HEK293T (cell line): ENCODE measurements at regions not wholly inside any gene's neighbourhood (a gene's known extent, or its start where the extent isn't known, plus 50 kb on each side); places are given as distances from the start of the nearest gene placed in this dataset.

Experiments used
- CTCF ChIA-PET: fragments of 350-600 bp; formaldehyde crosslinking; extraction: SDS; loops from one replicate; lab custom pipeline; 2021; ENCODE audit warnings: antibody characterized with exemption, inconsistent platforms; lab: Yijun Ruan, JAX
- POLR2A ChIA-PET: fragments of 350-600 bp; formaldehyde crosslinking; extraction: SDS; loops from one replicate; lab custom pipeline; 2020; ENCODE audit warnings: antibody characterized with exemption, inconsistent platforms; lab: Yijun Ruan, JAX
- DNase-seq: peaks from one replicate; pipeline ENCODE4 v3.0.0; 2012; ENCODE audit warnings: mixed read lengths; ENCODE audit errors: extremely low spot score
- ARNT ChIP-seq: fragments of 450-650 bp; IDR thresholded peaks from 2 replicates; pipeline ENCODE4 v1.6.1; 2017; ENCODE audit warnings: mild to moderate bottlenecking
- BHLHE40 ChIP-seq: fragments of 450-650 bp; IDR thresholded peaks from 2 replicates; pipeline ENCODE4 v1.6.1; 2016; ENCODE audit warnings: mild to moderate bottlenecking, moderate library complexity, borderline replicate concordance
- CTBP1 ChIP-seq: fragments of 450-650 bp; IDR thresholded peaks from 2 replicates; pipeline ENCODE4 v1.6.1; 2016; ENCODE audit warnings: borderline replicate concordance
- ELF4 ChIP-seq: fragments of 450-650 bp; IDR thresholded peaks from 2 replicates; pipeline ENCODE4 v1.6.1; 2017; ENCODE audit warnings: antibody characterized with exemption
- FOXA1 ChIP-seq: fragments of 450-650 bp; IDR thresholded peaks from 2 replicates; pipeline ENCODE4 v1.6.1; 2016; ENCODE audit warnings: mild to moderate bottlenecking
- FOXK2 ChIP-seq: fragments of 450-650 bp; IDR thresholded peaks from 2 replicates; pipeline ENCODE4 v1.6.1; 2016; ENCODE audit warnings: mild to moderate bottlenecking
- FOXM1 ChIP-seq: fragments of 450-650 bp; IDR thresholded peaks from 2 replicates; pipeline ENCODE4 v1.6.1; 2017; ENCODE audit warnings: mild to moderate bottlenecking, borderline replicate concordance
- HDGF ChIP-seq: fragments of 450-650 bp; IDR thresholded peaks from 2 replicates; pipeline ENCODE4 v1.6.1; 2017; ENCODE audit warnings: antibody characterized with exemption, borderline replicate concordance
- L3MBTL2 ChIP-seq: fragments of 450-650 bp; conservative IDR thresholded peaks from 2 replicates; pipeline ENCODE4 v1.6.1; 2016; ENCODE audit warnings: mild to moderate bottlenecking
- LEF1 ChIP-seq: fragments of 450-650 bp; IDR thresholded peaks from 2 replicates; pipeline ENCODE4 v1.6.1; 2017; ENCODE audit warnings: mild to moderate bottlenecking, borderline replicate concordance
- NFRKB ChIP-seq: fragments of 450-650 bp; IDR thresholded peaks from 2 replicates; pipeline ENCODE4 v1.6.1; 2016; ENCODE audit warnings: mild to moderate bottlenecking, moderate library complexity
- PKNOX1 ChIP-seq: fragments of 450-650 bp; IDR thresholded peaks from 2 replicates; pipeline ENCODE4 v1.6.1; 2016
- SP1 ChIP-seq: fragments of 450-650 bp; IDR thresholded peaks from 2 replicates; pipeline ENCODE4 v1.6.1; 2017
- SUZ12 ChIP-seq: fragments of 450-650 bp; IDR thresholded peaks from 2 replicates; pipeline ENCODE4 v1.6.1; 2016; ENCODE audit warnings: mild to moderate bottlenecking
- TARDBP ChIP-seq: fragments of 450-650 bp; IDR thresholded peaks from 2 replicates; pipeline ENCODE4 v1.6.1; 2016
- ZNF384 ChIP-seq: fragments of 450-650 bp; IDR thresholded peaks from 2 replicates; pipeline ENCODE4 v1.6.1; 2016

- TF ChIP-seq SUZ12, result no peak
- no peak for TF ChIP-seq NFRKB
- no peak for TF ChIP-seq ZNF384
- no peak for TF ChIP-seq FOXM1
- TF ChIP-seq L3MBTL2, result no peak
- no peak for TF ChIP-seq SP1
- no peak for TF ChIP-seq PKNOX1
- TF ChIP-seq HDGF, result no peak
- TF ChIP-seq FOXK2, result no peak
- TF ChIP-seq TARDBP, result no peak
- no peak for DNase-seq
- POLR2A ChIA-PET, result no interaction called here
- CTCF ChIA-PET, result no interaction called here
Measured at GRCh38 chr5:19406576-19407365, 581.2 kb downstream of the CDH18 start.

- no peak for DNase-seq
- no peak for TF ChIP-seq PKNOX1
- no peak for TF ChIP-seq FOXA1
- no peak for TF ChIP-seq ELF4
- no peak for TF ChIP-seq CTBP1
- TF ChIP-seq ZNF384, result no peak
- TF ChIP-seq ARNT, result no peak
- ChIA-PET CTCF (no interaction called here), POLR2A (no interaction called here)
Measured at GRCh38 chr5:19408149-19408548, 579.9 kb downstream of the CDH18 start.

GRCh38 chr5:19411936-19412335 lies 576.1 kb downstream of the CDH18 start:
- CTCF ChIA-PET, result no interaction called here
- TF ChIP-seq LEF1 (no peak), PKNOX1 (no peak), SUZ12 (no peak), L3MBTL2 (no peak), ARNT (no peak), FOXM1 (no peak), FOXA1 (no peak), SP1 (no peak), ELF4 (no peak), BHLHE40 (no peak), ZNF384 (no peak), HDGF (no peak), TARDBP (no peak), CTBP1 (no peak), NFRKB (no peak), FOXK2 (no peak)
- POLR2A ChIA-PET, result no interaction called here
- DNase-seq, result no peak
